H1 (cell line): ENCODE measurements at regions not wholly inside any gene's neighbourhood (a gene's known extent, or its start where the extent isn't known, plus 50 kb on each side); places are given as distances from the start of the nearest gene placed in this dataset.

ENCODE experiments used
- CTCF ChIA-PET: fragments of 300-600 bp; sonication (Branson Sonifier 250); formaldehyde crosslinking; loops from one replicate; lab custom pipeline; 2021; ENCODE audit not compliant: partially characterized antibody; lab: Charles Lee
- POLR2A ChIA-PET: fragments of 300-600 bp; sonication (Branson Sonifier 250); formaldehyde crosslinking; loops from one replicate; lab custom pipeline; 2021; ENCODE audit warnings: inconsistent platforms; ENCODE audit not compliant: partially characterized antibody; lab: Charles Lee
- DNase-seq, 2 experiments: peaks; one replicate each; pipeline versions ENCODE4 v3.0.0 to v3.0.0-alpha.2; 2010 to 2022; ENCODE audit warnings: low spot score in 2 of 2, low read depth in 1 of 2, mixed read lengths in 1 of 2
- FAIRE-seq: peaks from 2 replicates; lab custom pipeline; 2011; peaks lifted over from hg19 to GRCh38; lab: Jason Lieb, UNC
- H2AFZ ChIP-seq: 2 replicates; pipeline ENCODE4 v1.8.1; 2012; ENCODE audit warnings: low read length, inconsistent platforms
- H2AK5ac ChIP-seq: 2 replicates; pipeline ENCODE4 v1.6.1; 2013; ENCODE audit warnings: low read depth, low read length
- H2BK120ac ChIP-seq: replicated peaks from 2 replicates; pipeline ENCODE3; 2013; ENCODE audit warnings: low read depth, low read length, inconsistent platforms
- H2BK12ac ChIP-seq: 2 replicates; pipeline ENCODE4 v1.6.1; 2013; ENCODE audit warnings: low read depth, low read length
- H2BK15ac ChIP-seq: 2 replicates; pipeline ENCODE4 v1.6.1; 2013; ENCODE audit warnings: low read length
- H2BK20ac ChIP-seq: 2 replicates; pipeline ENCODE4 v1.6.1; 2013; ENCODE audit warnings: low read length
- H2BK5ac ChIP-seq: 2 replicates; pipeline ENCODE4 v1.6.1; 2013; ENCODE audit warnings: low read depth, low read length
- H3K14ac ChIP-seq: 2 replicates; pipeline ENCODE4 v1.6.1; 2013; ENCODE audit warnings: inconsistent platforms; ENCODE audit not compliant: insufficient read length
- H3K18ac ChIP-seq: 2 replicates; pipeline ENCODE4 v1.6.1; 2013; ENCODE audit warnings: low read length; ENCODE audit errors: extremely low read depth
- H3K23ac ChIP-seq: 2 replicates; pipeline ENCODE4 v1.6.1; 2013; ENCODE audit warnings: inconsistent platforms; ENCODE audit not compliant: insufficient read length
- H3K23me2 ChIP-seq: 2 replicates; pipeline ENCODE4 v1.6.1; 2013; ENCODE audit warnings: low read depth, low read length
- H3K27ac ChIP-seq: 2 replicates; pipeline ENCODE4 v1.6.1; 2011; ENCODE audit warnings: low read depth, low read length, inconsistent platforms
- H3K27me3 ChIP-seq, 4 experiments: replicated peaks in 1 of 4; 1 replicate in 1 of 4; 2 replicates in 3 of 4; pipeline versions ENCODE4 v1.6.1 to v1.8.1; 2011 to 2013; ENCODE audit warnings: low read length in 3 of 4, mild to moderate bottlenecking in 3 of 4, inconsistent platforms in 2 of 4, mixed read lengths in 2 of 4, moderate library complexity in 1 of 4; ENCODE audit not compliant: control insufficient read depth in 3 of 4, insufficient read depth in 3 of 4; ENCODE audit errors: extremely low read depth in 1 of 4
- H3K36me3 ChIP-seq, 4 experiments: 2 replicates each; pipeline versions ENCODE4 v1.6.1 to v1.8.1; 2011 to 2013; ENCODE audit warnings: mild to moderate bottlenecking in 4 of 4, low read length in 3 of 4, moderate library complexity in 2 of 4, control low read depth in 1 of 4, inconsistent platforms in 1 of 4; ENCODE audit not compliant: insufficient read depth in 4 of 4, control insufficient read depth in 2 of 4
- H3K4ac ChIP-seq: replicated peaks from 2 replicates; pipeline ENCODE3; 2013; ENCODE audit warnings: low read length, low read depth, mixed read lengths, inconsistent platforms; ENCODE audit not compliant: insufficient read length
- H3K4me1 ChIP-seq, 4 experiments: replicated peaks in 1 of 4; 1 replicate in 1 of 4; 2 replicates in 3 of 4; pipeline versions ENCODE4 v1.6.1 to v1.8.1; 2011 to 2013; ENCODE audit warnings: low read length in 3 of 4, inconsistent platforms in 2 of 4, mixed read lengths in 1 of 4; ENCODE audit not compliant: insufficient read depth in 4 of 4, control insufficient read depth in 3 of 4
- H3K4me2 ChIP-seq, 2 experiments: 2 replicates each; pipeline versions ENCODE4 v1.6.1 to v1.8.1; 2011 to 2013; ENCODE audit warnings: low read depth in 2 of 2, low read length in 2 of 2, control low read depth in 1 of 2, inconsistent platforms in 1 of 2, mild to moderate bottlenecking in 1 of 2; ENCODE audit not compliant: insufficient read depth in 1 of 2
- H3K4me3 ChIP-seq, 4 experiments: fragments of 200-600, 300-600 bp in 1 of 4; sonication (generic), shearing (Covaris generic), sonication (Bioruptor Twin) in 1 of 4; 2 replicates each; pipeline versions ENCODE4 v1.5.1 to v1.8.1; 2011 to 2016; ENCODE audit warnings: low read length in 4 of 4, low read depth in 3 of 4, control low read depth in 2 of 4, inconsistent platforms in 2 of 4, mild to moderate bottlenecking in 2 of 4, mixed read lengths in 1 of 4, moderate library complexity in 1 of 4; ENCODE audit not compliant: insufficient read depth in 2 of 4; ENCODE audit errors: extremely low read depth in 1 of 4
- H3K56ac ChIP-seq: replicated peaks from 2 replicates; pipeline ENCODE3; 2013; ENCODE audit warnings: low read depth, mild to moderate bottlenecking, mixed read lengths, low read length, inconsistent platforms; ENCODE audit not compliant: insufficient read length
- H3K79me1 ChIP-seq: 2 replicates; pipeline ENCODE4 v1.6.1; 2013; ENCODE audit warnings: low read depth, low read length, control low read depth
- H3K79me2 ChIP-seq, 2 experiments: 2 replicates each; pipeline versions ENCODE4 v1.6.1 to v1.8.1; 2012 to 2013; ENCODE audit warnings: low read length in 2 of 2, mild to moderate bottlenecking in 2 of 2, inconsistent platforms in 1 of 2; ENCODE audit not compliant: insufficient read depth in 2 of 2, control insufficient read depth in 1 of 2
- H3K9ac ChIP-seq, 4 experiments: replicated peaks in 1 of 4; 1 replicate in 1 of 4; 2 replicates in 3 of 4; pipeline versions ENCODE4 v1.6.1 to v1.8.1; 2011 to 2013; ENCODE audit warnings: low read depth in 3 of 4, low read length in 3 of 4, control low read depth in 2 of 4, mild to moderate bottlenecking in 2 of 4, moderate library complexity in 2 of 4, inconsistent platforms in 1 of 4; ENCODE audit errors: extremely low read depth in 1 of 4
- H3K9me3 ChIP-seq, 2 experiments: 2 replicates each; pipeline versions ENCODE4 v1.6.1 to v1.8.1; 2012 to 2013; ENCODE audit warnings: mild to moderate bottlenecking in 2 of 2, moderate library complexity in 2 of 2, control low read depth in 1 of 2, inconsistent platforms in 1 of 2, low read depth in 1 of 2, low read length in 1 of 2, mixed read lengths in 1 of 2; ENCODE audit not compliant: insufficient read depth in 2 of 2
- H4K20me1 ChIP-seq, 2 experiments: replicated peaks in 1 of 2; 2 replicates each; pipeline versions ENCODE3 to v1.8.1; 2011 to 2013; ENCODE audit warnings: inconsistent platforms in 2 of 2, low read length in 2 of 2, mild to moderate bottlenecking in 1 of 2; ENCODE audit not compliant: insufficient read depth in 2 of 2, control insufficient read depth in 1 of 2
- H4K5ac ChIP-seq: 2 replicates; pipeline ENCODE4 v1.6.1; 2013; ENCODE audit warnings: low read length, low read depth, mixed read lengths, inconsistent platforms; ENCODE audit not compliant: insufficient read length
- H4K8ac ChIP-seq: 2 replicates; pipeline ENCODE4 v1.8.0; 2013; ENCODE audit warnings: mild to moderate bottlenecking, moderate library complexity, low read length, inconsistent platforms; ENCODE audit not compliant: insufficient read depth; ENCODE audit errors: extremely low read depth
- H4K91ac ChIP-seq: replicated peaks from 2 replicates; pipeline ENCODE3; 2013; ENCODE audit warnings: low read length, mixed read lengths, inconsistent platforms; ENCODE audit not compliant: insufficient read length
- POLR2A ChIP-seq, 2 experiments: IDR thresholded peaks; 1 replicate in 1 of 2; 2 replicates in 1 of 2; pipeline ENCODE4 v1.6.1; 2011; ENCODE audit warnings: low read depth in 2 of 2, low read length in 2 of 2, mild to moderate bottlenecking in 2 of 2; ENCODE audit errors: control extremely low read depth in 1 of 2
- WGBS, 2 experiments: shearing (Covaris generic) in 1 of 2; methylation state at CpG; one replicate each; pipeline versions ENCODE4 v1.1.6 to v1.1.7; 2013 to 2015; ENCODE audit warnings: low lambda C conversion rate in 2 of 2, mixed read lengths in 2 of 2, inconsistent platforms in 1 of 2, low coverage in 1 of 2, missing lambda C conversion rate in 1 of 2; ENCODE audit not compliant: insufficient replicate concordance in 2 of 2, insufficient coverage in 1 of 2, insufficient read length in 1 of 2; ENCODE audit errors: extremely low coverage in 1 of 2, missing lambda C conversion rate in 1 of 2; 5-methylcytosine and 5-hydroxymethylcytosine counted together
- TF ChIP-seq, protein P1 (sequence below): IDR thresholded peaks from 2 replicates; pipeline ENCODE4 v1.6.1; 2012; ENCODE audit warnings: low read length, inconsistent platforms

DNA sequence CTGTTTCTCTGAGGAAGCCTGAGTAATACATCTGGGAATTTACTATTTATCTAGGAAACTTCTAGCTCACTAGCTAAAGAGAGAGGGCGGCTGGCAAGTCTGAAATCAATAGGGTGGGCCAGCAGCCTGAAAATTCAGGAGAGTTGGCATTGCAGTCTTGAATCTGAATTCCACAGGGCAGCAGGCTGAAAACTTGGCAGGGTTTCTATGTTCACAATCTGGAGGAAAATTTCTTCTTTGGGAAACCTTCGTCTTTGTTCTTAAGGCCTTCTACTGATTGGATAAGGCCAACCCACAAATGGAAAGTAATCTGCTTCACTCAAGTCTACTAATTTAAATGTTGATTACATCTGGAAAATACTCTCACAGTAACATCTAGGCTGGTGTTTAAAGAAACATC, 101.0 kb upstream of the COG2 start:
- Histone ChIP-seq H2BK20ac (no peak overlapping the region), H3K27me3 (no peaks in the 10 kb centered on the region), H4K20me1 (no peaks in the 10 kb centered on the region), H3K14ac (no peak overlapping the region), H3K4me3 (no peak overlapping the region), H3K4me2 (no peak overlapping the region), H3K4ac (no peak overlapping the region), H3K4me1 (no peaks in the 10 kb centered on the region; a peak in 1 of 7 replicates), H3K56ac (no peak overlapping the region), H4K8ac (no peak overlapping the region), H3K9me3 (no peaks in the 10 kb centered on the region), H2AFZ (no peak overlapping the region), H2BK120ac (no peak overlapping the region), H4K91ac (no peak overlapping the region), H2BK5ac (no peak overlapping the region), H2AK5ac (no peak overlapping the region), H3K9ac (no peak overlapping the region), H4K5ac (no peak overlapping the region), H3K36me3 (no peaks in the 10 kb centered on the region), H3K79me2 (no peaks in the 10 kb centered on the region), H3K23me2 (no peaks in the 10 kb centered on the region), H3K18ac (no peak overlapping the region), H3K23ac (no peak overlapping the region), H2BK15ac (no peak overlapping the region), H3K27ac (no peak overlapping the region), H2BK12ac (no peak overlapping the region), H3K79me1 (no peaks in the 10 kb centered on the region)
- ChIA-PET POLR2A (no interaction called here), CTCF (interaction anchor here (0.7 kb wide), 1 partner anchor 50 kb away, joined by 4 read pairs; no protein-coding TSS in a partner anchor)
- FAIRE-seq (no peak), DNase-seq (no peak)
- no peak for TF ChIP-seq POLR2A (IDR thresholded peaks at IDR 0.05; ENCODE audit: control extremely low read depth in 1 of 2, low read depth in 2 of 2, low read length in 2 of 2)
- TF ChIP-seq, protein P1, sequence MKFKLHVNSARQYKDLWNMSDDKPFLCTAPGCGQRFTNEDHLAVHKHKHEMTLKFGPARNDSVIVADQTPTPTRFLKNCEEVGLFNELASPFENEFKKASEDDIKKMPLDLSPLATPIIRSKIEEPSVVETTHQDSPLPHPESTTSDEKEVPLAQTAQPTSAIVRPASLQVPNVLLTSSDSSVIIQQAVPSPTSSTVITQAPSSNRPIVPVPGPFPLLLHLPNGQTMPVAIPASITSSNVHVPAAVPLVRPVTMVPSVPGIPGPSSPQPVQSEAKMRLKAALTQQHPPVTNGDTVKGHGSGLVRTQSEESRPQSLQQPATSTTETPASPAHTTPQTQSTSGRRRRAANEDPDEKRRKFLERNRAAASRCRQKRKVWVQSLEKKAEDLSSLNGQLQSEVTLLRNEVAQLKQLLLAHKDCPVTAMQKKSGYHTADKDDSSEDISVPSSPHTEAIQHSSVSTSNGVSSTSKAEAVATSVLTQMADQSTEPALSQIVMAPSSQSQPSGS = no peak
- 96% methylated on average over 2 of the region's 2 CpGs; no CpG with 5 or more reads in 1 of the 2 experiments for WGBS, 2 experiments
